ENCODE measurements at regions not wholly inside any gene's neighbourhood (a gene's known extent, or its start where the extent isn't known, plus 50 kb on each side); places are given as distances from the start of the nearest gene placed in this dataset.

DNA sequence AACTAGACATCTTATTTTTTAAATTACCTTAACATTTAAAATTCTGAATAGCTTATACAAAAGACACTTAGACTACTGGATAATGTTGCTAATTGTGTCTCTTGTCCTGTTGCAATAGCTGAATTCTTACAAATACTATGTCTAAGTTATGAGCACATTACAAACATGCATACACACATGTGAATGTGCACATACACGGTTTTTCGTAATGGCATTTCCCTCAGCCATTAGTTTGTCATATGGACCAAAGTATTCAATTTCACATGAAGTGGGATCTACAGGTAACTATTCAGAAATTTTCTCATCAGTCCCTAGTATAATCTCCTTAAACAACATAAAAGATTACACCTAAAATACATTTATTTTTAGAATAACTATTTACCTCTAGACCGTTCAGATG is 178.6 kb upstream of the BET1 start:
- Histone ChIP-seq H2AK9ac (replicated peaks; ENCODE audit: low read depth, low read length, poor library complexity) (no peak overlapping the region), H2BK15ac (ENCODE audit: low read depth, low read length) (peak overlapping the region; percentile 93), H3K4ac (ENCODE audit: low read depth, low read length) (peak overlapping the region; percentile 78), H2BK20ac (ENCODE audit: low read depth, low read length) (peak overlapping the region; percentile 95), H3K14ac (replicated peaks; ENCODE audit: low read depth, low read length) (peak overlapping the region; percentile 79), H3K9ac (ENCODE audit: low read depth, low read length) (no peak overlapping the region; the same call in 1 of the 2 replicates), H3K18ac (ENCODE audit: low read depth, low read length) (peak overlapping the region; percentile 100), H4K20me1 (ENCODE audit: insufficient read depth, low read length) (no peaks in the 10 kb centered on the region), H2AK5ac (ENCODE audit: low read depth, low read length) (peak overlapping the region; percentile 92), H3K9me1 (ENCODE audit: insufficient read depth, low read length) (peaks cover 7% of the 10 kb centered on the region), H4K91ac (ENCODE audit: insufficient read depth, low read depth, low read length) (peak overlapping the region; percentile 61), H2BK5ac (ENCODE audit: low read depth, low read length, poor library complexity, severe bottlenecking) (peak overlapping the region; percentile 100), H2AFZ (replicated peaks; ENCODE audit: low read length, poor library complexity) (no peak overlapping the region), H3K9me3 (ENCODE audit: control insufficient read depth, insufficient read depth, low read length) (no peaks in the 10 kb centered on the region), H3K4me3 (ENCODE audit: insufficient read depth, low read depth, low read length) (no peak overlapping the region), H3K79me1 (ENCODE audit: low read depth in 1 of 2, low read length in 2 of 2) (no peaks in the 10 kb centered on the region; a peak in 1 of 4 replicates), H3K56ac (ENCODE audit: extremely low read depth, insufficient read depth, low read length) (no peak overlapping the region; the same call in 1 of the 2 replicates), H3K4me2 (ENCODE audit: low read depth, low read length) (0 out of 2 replicates have a peak overlapping the region, but pooled peaks have one; percentile 5), H2BK120ac (ENCODE audit: low read depth, low read length) (peak overlapping the region; percentile 91), H3K27ac (ENCODE audit: insufficient read depth, low read length) (peak overlapping the region; percentile 97), H3K27me3 (ENCODE audit: control insufficient read depth, insufficient read depth, low read length) (no peaks in the 10 kb centered on the region), H4K8ac (ENCODE audit: low read depth in 2 of 2, low read length in 2 of 2) (peak overlapping the region; percentile 57 to 91), H4K5ac (ENCODE audit: low read depth, low read length) (peak overlapping the region; percentile 97), H3K23ac (ENCODE audit: low read depth, low read length) (peak overlapping the region; percentile 92; the same call in 1 of the 2 replicates), H3K4me1 (ENCODE audit: control insufficient read depth, insufficient read depth, low read length) (peaks cover 8% of the 10 kb centered on the region; the same call in 1 of the 2 replicates), H3K36me3 (ENCODE audit: control insufficient read depth, insufficient read depth, low read length) (no peaks in the 10 kb centered on the region)
- DNase-seq = no peak
- BruUV-seq (replicated peaks) = no TSS peak
- CTCF ChIA-PET = no interaction called here
- intact Hi-C loops (cut with micrococcal nuclease) (loop anchor here (5.0 kb wide), 1 partner anchor 50 kb away; no protein-coding TSS in a partner anchor), dilution Hi-C loops (cut with HindIII; ENCODE audit: low sequenced_read_pairs, unreplicated experiment) (no loop called here), in situ Hi-C loops (cut with MboI; ENCODE audit: low sequenced_read_pairs) (no loop called here)
- POLR2A ChIA-PET (ENCODE audit: unreplicated experiment) = interaction anchor here (0.5 kb wide), 1 partner anchor 960 kb away, joined by 3 read pairs; no protein-coding TSS in a partner anchor
- TF ChIP-seq CEBPB (IDR thresholded peaks at IDR 0.05; ENCODE audit: low read depth, low read length) = peak; percentile 37; the same call in 1 of the 2 replicates
- no peak for TF ChIP-seq NFE2L2 (IDR thresholded peaks at IDR 0.05; ENCODE audit: low read depth, low read length)
- TF ChIP-seq MAFK (IDR thresholded peaks at IDR 0.05; ENCODE audit: low read depth, low read length) = no peak
- no peak for ATAC-seq (ENCODE audit: low read depth)
- no CpG with 5 or more reads among the region's 3 CpGs for WGBS, 2 experiments (ENCODE audit: extremely low coverage in 2 of 2, insufficient read length in 1 of 2)

All from IMR-90 (cell line).